ENCODE measurements at regions not wholly inside any gene's neighbourhood (a gene's known extent, or its start where the extent isn't known, plus 50 kb on each side); places are given as distances from the start of the nearest gene placed in this dataset.

- no peak for DNase-seq
Observed at GRCh38 chr5:111676926-111677415, 80.0 kb downstream of the NREP start.

DNA sequence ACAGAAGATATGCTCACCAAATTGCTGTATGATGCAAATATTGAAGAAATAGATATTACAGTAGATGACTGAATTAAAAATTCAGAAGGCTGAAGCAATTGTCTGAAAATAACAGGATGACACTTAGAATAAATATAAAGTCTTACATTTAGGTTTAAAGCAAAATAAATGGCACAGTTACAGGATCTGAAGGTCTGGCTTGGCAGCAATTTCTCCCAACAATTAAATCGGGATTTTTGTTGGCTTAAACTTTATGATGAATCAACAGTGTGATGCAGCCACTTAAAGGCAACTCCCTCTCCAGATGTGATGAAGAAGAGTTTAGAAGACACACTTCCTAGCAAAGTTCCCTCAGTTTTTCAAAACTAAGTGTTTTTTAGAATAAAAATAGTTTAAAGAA lies 80.5 kb downstream of the NREP start:
- no peak for DNase-seq

GRCh38 chr5:111675201-111675934 lies 81.6 kb downstream of the NREP start:
- DNase-seq = no peak

GRCh38 chr5:111673891-111674626 lies 82.9 kb downstream of the NREP start:
- no peak for DNase-seq

DNA sequence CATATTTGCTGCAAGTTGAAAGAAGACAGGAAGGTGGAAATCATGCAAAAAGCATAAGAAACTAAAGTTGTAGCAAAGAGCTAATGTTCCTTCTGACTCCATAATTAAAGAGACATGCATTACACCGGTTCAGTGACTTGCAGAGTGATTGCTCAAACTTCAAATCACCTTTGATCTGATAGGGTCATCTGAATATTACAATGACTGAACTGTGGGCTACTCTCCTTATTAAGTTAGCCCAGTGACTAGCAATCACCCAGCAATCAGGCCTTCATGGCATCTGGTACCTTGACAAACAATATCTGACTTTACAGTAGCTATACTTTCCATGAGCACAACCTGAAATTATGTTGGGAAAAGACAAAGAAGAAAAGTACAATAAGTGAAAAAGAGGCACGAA lies 84.9 kb downstream of the NREP start:
- DNase-seq = no peak

- DNase-seq = no peak
Observed at GRCh38 chr5:111670826-111671492, 86.0 kb downstream of the NREP start.

DNA sequence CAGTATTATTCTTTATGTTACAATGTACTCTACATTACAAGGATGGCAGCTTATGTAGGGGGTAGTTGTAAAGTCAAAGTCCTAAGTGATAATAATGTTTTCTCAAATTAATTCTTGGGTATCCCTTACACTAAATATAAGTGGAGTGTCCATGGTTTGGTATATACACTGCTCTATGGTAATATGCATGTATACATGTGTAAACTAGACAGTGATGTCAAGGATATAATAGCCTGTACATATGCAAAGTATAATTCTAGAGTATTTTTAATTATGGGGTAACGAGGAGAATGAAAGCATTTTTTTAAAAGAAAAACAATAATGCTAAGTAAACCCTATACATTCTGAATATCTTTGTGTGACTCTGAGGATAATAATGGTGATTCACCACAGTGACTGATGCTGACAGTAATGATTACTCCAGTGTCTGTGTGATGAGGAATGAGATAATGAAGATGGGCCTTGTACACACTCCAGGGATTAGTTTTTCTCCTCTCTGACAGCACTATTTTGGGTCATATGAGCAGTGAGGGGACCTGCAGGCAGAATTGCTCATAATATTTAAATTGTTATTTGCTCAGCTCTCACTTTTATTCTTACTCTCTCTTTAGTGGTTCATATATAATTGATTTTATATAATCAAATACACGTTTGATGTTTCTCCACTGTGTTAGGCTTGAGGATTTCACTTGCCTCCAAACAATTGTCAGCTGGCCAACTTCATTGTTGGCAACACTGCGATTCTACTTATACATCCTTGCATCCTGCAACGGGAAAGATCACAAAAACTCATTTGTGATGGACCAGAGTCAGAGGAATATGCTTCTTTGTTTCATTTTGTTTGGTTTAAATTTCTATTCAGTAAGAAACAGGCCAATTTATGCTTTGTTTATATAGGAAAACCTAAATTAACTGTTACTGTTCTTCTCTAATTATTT lies 88.2 kb downstream of the NREP start:
- peak; percentile 12 for DNase-seq

DNA sequence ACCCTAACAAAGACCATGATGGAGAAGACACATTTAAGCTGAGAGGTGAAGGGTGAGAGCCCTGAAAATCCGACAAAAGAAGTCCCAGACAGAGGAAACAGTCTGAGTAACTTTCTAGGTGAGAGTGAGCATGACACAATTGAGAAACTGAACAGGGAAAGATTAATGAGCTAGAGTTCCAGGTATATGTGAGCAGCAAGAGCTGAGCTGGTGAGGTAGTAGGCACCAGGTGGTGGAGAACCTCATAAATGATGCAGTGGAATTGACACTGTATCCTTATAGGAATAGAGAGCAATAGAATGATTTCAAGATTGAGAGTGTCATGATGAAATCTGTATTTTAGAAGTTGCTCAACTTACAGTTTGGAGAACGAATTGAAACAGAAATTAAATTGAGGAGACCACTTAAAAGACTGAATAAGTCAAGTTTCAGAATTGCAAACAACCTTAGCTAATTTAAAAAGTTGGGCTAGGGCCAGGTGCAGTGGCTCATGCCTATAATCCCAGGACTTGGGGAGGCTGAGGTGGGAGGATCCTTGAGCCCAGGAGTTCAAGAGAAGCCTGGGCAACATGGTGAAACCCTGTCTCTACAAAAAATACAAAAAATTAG lies 89.8 kb downstream of the NREP start:
- DNase-seq = no peak

GRCh38 chr5:111656580-111656979 lies 100.4 kb downstream of the NREP start:
- DNase-seq = no peak

- no peak for DNase-seq
Observed at GRCh38 chr5:111655169-111655924, 101.6 kb downstream of the NREP start.

DNA sequence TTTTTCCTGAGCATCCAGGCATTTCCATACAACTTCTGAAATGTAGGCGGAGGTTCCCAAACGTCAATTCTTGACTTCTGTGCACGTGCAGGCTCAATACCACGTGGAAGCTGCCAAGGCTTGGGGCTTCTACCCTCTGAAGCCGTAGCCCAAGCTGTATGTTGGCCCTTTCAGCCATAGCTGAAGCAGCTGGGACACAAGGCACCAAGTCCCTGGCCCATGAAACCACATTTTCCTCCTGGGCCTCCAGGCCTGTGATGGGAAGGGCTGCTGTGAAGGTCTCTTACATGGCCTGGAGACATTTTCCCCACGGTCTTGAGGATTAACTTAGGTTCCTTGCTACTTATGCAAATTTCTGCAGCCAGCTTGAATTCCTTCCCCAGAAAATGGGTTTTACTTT lies 103.6 kb downstream of the NREP start:
- no peak for DNase-seq

DNA sequence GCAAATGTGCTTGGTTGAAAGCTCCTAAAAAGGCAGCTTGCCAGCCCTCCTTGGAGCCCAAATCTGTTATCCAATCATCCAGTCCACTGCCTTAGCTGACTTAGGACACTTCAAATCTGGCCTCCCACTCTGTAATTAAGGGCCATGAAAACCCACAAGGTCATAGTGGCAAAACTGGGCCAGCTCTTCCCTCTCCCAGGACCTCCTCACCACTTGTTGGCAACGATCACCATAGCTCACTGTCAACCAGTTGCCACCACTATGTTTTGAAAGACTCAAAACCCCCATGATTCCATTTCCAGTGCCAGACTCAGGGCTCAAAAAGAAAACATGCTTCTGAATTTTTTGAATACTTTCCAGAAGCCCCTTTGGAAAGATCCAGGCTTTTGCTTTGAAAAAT lies 107.5 kb downstream of the NREP start:
- no peak for DNase-seq

GRCh38 chr5:111645303-111645838 lies 111.6 kb downstream of the NREP start:
- DNase-seq = no peak

- no peak for DNase-seq
Observed at GRCh38 chr5:111643499-111643898, 113.5 kb downstream of the NREP start.

DNA sequence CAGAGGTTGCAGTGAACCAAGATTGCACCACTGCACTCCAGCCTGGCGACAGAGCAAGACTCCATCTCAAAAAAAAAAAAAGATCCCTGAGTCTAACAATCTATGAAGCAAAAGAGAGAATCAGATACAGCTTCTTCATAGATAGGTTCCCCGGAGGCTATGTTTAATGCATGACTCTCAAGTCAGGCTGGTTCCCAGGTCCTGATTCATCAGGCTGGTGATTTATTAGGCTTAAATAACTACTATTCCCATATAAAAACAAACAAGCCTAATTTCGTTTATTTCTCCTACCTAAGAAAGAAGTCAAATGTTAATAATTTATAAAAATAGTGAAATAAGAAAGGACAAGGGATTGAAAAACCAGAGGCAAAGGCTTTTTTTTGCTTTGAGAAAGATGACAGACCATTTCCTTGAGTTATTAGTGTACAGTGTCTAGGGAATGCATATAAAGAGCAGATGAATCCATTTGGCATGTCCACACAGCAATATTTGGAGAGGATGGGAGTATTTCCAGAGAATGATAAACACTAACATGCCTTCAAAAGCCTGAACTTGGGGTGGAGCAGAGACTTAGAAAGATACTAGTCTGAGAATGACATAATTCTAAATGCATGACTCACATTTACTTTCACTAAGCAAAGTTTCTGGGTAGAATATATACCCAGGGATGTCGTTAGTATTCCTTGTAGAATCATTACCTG lies 115.3 kb downstream of the NREP start:
- no peak for DNase-seq

GRCh38 chr5:111639912-111640311 lies 117.1 kb downstream of the NREP start:
- DNase-seq = no peak

DNA sequence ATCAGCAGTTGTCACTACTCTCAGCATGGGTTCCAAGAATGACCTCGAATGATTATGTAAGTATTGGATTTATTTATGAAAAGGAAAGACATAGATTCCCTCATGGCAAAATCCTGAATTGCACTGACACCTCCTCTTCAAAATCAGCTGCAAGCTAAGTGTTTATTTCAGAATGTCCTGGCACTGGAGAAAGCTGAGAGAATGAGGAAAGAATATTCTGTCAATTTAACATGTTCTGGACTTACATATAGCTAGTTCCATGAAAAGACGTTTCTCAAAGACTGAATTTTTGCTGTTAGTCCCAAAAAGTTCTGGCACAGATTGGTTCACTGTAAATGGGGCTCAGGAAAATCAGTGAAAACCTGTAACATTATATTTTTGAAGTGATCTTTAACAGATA lies 120.3 kb downstream of the NREP start:
- DNase-seq = no peak

GRCh38 chr5:111635916-111636570 lies 121.0 kb downstream of the NREP start:
- DNase-seq = no peak

- DNase-seq = no peak
Observed at GRCh38 chr5:111635151-111635902, 121.7 kb downstream of the NREP start.

All from NCI-H2227 treated with DMSO at 0.1 percent for 48 hours (cell line).